SHP77 treated with DMSO at 0.1 percent for 48 hours (cell line): ENCODE measurements at regions not wholly inside any gene's neighbourhood (a gene's known extent, or its start where the extent isn't known, plus 50 kb on each side); places are given as distances from the start of the nearest gene placed in this dataset.
A peak's percentile ranks its signal among the peaks of the same experiment; 100 is the strongest.

Source experiments
- DNase-seq: peaks from one replicate; lab custom pipeline; 2025; lab: John Stamatoyannopoulos, UW

DNA sequence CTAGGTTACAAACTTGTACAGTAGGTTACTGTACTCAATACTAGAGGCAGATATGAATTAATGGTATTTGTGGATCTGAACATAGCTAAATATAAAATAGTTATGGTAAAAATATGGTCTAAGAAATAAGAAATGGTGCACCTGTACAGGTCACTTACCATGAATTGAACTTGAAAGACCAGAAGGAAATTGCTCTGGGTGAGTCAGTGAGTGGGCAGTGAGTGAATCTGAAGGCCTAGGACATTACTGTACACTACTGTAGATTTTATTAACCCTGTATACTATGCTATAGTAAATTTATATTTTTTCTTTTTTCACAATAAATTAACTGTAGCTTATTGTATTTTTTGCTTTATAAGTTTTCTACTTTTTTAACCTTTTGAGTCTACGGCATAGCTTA, 1020.4 kb downstream of the CDH18 start:
- no peak for DNase-seq

DNA sequence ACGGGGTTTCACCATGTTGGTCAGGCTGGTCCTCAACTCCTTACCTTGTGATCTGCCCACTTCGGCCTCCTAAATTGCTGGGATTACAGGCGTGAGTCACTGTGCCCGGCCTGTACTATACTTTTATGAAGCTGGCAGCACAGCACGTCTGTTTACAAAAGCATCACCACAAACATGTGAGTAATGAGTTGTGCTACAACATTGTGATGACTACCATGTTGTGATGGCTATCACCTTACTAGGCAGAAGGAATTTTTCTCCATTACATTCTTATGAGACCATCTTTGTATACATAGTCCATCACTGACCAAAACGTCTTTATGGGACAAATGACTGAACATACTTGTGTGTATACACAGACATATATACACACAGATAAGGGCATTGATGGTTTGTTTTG, 1019.0 kb downstream of the CDH18 start:
- no peak for DNase-seq

DNA sequence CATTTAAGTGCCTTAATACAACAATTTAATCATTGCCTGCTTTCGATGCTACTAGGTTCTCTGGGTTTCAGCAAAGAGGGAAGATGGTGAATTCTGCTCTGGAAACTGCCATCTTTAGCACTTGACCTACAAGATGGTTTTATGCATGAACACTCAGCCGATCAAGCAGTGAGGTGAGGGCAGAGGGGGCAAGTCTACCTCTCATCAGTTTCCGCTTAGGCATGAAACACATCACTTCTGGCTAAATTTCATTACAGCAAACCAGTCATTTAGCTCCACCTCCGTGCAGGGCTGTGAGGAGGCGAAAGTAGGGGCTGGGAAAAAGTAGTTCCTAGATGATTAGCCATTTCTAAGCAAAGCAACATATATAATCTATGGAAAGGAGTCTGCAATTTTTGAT, 1018.0 kb downstream of the CDH18 start:
- no peak for DNase-seq

DNA sequence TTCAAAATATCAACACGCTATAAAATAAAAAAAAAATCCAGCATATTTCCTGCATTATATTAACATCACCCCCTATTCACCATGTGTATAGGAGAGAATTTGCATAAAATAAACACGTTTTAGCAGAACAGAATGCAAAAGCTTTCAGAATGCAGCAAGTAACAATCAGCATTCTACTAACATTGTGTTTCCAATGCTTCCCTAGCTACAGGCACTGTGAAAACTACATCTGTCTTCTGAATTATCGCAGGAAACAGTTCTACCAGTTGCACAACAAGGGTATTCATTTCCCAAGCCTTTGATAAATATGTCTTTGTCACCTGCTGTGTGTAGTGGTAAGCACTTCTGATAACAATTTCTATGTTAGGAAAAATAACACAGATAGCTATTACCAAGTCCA, 1015.8 kb downstream of the CDH18 start:
- DNase-seq = no peak

DNA sequence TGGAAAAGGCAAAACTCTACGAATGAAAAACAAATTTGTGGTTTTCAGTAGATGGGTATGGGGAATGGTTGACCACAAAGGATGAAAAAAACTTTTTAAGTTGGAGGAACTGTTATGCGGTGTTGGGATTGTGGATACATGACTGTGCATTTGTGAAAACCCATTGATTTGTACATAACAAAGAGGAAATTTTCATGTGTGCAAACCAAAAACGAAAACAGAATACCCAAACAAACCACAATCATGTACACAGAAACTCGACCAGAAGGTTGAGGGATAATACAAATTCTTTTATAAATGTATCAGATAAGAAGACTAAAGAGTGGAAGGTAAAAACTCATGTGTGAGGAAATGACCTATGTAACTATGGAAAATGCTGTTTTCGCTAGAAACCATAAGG, 1012.4 kb downstream of the CDH18 start:
- DNase-seq = no peak

DNA sequence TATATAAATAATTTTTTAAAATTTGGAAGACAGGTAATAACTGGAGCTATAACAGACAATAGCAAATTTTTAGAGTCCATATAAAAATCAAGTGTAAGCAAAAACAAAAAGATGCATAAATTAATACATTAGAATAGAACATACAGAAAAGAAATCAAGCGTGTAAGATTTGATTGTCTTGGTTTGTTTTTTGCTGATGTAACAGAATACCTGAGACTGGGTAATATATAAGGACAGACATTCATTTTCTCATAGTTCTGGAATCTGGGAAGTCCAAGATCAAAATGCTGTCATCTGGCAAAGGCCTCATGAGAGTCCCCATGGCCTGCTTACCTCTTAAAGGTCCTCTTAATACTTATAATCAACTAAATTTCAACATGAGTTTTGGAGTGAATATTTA, 1010.1 kb downstream of the CDH18 start:
- no peak for DNase-seq

DNA sequence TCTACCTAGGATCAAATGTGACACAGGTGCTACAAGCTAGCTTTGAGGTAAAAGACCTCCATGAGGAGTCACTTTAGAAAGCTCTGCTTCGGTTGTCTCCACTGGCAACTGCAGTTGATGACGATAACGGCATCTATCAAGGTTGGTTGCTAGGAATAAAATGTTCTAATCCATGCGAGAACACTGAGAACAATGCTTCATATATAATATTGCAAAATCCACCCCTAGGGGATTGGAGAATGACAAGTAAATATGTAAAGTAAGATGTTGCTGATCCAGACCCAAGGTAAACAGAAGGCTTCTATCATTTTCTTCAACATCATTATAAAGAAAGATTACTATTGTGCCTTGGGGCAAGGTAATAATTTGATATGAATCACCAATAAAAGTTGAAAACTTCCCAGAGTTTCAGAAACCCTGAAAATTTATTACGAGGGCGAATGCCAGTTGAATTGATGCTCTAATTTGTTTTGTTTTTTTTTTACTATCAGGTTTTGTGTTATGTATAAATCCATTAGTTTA, 1003.4 kb downstream of the CDH18 start:
- DNase-seq = no peak

DNA sequence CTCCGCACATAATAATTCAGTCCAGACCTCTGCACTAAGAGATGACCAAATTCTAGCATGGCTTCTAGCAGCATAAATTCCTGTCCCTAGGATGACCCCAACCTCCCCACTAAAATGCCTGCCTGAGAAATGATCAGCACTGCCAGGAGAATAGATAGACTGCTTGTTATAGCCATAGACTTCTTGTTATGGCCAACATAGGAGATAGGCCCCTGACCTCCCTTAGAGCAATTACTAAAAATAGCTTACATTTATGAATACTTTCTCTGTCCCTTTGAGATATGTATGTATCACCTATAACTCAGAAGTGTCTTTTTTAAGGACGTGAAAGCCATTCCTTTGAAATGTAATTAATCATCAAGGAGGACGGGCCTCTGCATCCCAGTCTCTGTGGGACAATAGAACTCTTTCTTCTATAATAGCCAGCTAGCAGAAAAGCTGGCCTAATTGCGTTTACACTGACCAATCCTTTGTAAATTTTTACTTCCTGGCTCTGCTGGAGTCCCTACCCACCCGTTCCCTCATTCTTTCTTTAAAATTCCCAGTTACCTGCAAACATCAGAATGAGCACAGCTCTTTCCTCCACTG, 1002.7 kb downstream of the CDH18 start:
- DNase-seq = no peak

DNA sequence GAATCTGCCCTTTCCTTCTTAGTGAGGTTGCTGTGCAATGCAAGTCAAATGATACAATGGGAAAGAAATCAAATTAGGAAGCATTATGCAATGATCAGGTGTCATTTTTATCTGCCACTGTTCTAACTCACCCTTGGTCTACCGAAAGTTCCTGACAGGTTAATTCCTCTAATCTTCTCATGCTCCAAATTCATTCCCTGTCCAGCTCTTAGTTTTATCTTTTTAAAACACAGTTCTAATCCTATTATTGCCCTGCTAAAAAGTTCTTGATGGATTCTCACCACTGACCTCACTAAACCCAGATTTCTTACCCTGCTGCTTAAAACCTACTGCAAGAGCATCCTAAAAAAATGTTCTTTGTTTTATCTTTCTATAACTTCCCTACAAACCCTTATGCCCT, 1000.9 kb downstream of the CDH18 start:
- no peak for DNase-seq

DNA sequence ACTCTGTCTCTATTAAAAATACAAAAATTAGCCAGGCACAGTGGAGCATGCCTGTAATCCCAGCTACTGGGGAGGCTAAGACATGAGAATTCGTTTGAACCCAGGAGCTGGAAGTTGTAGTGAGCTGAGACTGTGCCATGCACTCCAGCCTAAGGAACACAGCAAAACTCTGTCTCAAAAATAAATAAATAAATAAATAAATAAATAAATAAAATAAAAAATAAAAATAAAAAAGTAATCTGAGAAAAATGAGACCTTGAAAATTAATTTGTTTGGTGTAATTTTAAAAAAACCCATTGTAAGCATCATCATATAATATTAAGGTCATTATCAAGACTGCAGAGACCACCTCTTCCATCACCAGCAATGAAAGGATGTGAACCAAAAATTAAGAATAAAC, 997.1 kb downstream of the CDH18 start:
- DNase-seq = no peak

DNA sequence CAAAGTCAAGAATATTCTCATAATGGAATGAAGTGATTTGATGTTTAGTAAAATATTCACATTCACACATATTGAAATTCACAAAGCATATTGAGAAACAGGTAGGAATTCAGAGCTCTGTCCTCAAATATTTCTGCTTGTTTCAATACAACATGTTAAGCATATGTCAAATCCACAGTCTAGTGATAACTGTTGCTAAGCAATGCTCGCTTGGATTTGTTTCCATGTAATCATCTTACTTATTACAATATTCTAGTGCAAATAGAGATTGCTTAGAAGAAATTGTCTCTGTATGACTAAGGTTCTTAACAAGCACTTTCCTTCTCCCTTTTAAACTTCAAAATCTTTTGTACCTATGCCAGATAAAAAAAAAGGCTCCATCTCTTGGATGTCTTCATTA, 995.7 kb downstream of the CDH18 start:
- DNase-seq = no peak

DNA sequence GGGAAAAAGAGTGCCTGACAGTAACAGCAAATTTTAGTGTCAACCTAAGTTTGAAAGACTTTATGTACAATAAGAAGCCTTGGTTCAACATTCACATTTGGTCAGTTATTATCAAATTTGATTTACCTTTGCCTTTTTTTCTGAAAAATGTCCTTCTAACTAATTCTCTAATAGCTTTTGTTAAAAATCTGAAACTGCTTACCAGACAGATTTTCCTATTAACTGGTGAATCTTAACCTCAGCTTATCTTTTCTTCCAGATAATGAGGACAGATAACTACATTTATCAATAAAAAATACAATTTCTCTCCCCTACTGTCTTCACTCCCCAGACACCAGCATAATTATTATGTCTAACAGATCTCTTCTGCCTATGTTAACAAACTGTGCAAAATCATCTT, 988.5 kb downstream of the CDH18 start:
- no peak for DNase-seq

DNA sequence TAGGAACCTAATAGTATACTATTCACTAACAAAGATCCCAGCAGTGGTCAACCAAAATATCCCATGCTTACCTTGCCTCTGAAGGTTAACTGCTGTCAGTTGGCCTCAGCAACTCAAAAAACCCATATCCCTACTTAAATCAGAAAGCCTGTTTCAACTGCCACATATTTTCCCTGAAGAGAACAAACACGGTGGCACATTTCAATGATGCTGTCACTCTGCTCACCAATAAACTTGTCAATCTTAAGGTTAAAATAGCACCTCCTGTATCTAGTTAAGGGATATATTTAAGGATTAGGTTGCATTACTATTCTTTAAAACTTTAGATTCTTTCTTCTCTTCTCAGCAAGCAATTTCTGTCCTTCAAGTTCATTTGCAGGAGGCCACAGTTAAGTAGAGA, 986.9 kb downstream of the CDH18 start:
- DNase-seq = no peak

DNA sequence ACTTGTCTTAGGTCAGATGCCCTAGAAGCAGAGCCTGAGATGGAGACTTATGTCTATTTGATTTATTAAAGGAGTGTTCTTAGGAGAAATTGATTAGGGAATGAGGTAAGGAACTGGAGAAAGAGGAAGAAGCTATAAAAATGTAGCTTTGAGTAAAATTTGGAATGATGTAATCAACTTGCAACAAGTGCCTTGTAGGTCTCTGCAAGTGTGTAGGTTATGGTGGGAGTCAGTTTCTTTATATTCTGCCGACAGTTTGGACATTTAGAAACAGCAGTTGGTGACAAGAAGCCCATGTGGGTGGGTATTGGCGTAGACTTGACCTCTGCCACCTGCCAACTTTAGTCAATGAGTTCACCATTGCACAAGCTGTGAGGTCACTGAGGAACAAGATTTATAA, 986.5 kb downstream of the CDH18 start:
- DNase-seq = no peak

DNA sequence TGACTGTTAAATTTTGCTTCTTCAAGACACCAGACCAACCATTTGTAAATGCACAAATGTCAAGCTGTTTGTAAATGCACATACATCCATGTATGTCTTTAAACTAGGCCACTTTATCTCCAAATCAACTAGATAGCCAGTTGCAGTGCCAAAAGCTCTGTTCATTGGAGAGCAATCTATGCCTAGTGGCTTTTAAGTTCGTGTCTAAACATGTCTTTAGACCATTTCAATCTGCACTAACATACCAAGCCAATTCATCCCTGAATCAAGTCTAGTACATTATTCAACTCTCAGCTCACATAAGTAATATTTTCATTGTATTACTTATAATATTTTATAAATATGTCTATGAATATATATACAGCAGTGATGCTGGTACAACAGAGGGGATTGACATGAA, 985.9 kb downstream of the CDH18 start:
- no peak for DNase-seq

DNA sequence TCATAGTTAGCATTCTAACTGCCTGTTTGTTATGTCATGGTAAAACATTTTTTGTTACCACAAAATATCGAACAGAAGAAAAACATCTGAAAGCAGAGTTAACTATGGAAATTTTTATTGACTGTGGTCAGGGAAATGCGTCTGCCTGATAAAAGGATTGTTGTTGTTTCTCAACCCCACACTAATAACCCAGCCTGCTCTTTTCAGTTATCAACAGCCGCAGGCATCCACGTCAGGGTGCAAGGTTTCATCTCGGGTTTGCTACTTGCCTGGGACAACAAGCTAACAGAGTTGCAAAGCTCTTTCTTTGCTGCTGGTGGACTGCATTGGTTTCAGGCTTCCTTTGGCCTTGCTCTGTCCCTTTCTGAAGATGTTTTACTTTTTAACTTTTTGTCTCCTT, 969.2 kb downstream of the CDH18 start:
- no peak for DNase-seq

DNA sequence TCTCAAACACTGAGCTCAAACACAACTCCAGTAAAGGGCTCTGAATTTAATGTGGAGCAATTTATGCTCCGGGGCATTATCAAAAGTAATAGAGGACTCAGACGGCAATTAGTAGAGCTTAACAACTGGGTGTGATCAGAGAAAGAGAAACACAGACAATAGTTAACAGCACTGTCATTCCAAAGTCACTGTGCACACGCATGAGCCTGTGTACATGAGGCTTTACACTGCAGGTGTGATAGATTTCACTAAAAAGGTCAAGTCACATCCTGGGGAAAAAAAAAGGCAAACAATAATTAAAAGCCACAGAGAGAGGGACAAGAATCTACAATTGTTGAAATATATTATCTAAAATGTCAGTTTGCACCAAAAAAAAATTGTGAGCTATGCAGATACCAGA, 956.5 kb downstream of the CDH18 start:
- DNase-seq = no peak

DNA sequence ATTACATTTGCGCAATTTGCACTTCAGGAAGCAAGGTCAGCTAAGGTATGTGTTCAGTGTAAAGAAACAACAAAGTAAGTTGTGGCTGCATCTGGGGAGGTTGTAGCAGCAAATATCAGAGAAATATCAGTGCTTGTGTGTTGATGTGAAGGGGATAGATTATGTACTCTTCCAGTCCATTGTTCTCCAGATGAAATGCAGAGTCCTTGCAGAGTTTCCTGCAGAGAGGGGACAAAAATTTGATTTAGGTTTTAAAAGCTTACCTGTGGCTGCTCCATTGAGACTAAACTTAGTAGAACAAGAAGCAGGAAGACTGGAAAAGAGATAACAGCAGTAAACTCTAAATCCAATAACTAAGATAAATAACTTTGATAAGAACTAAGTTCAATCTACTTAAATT, 952.2 kb downstream of the CDH18 start:
- no peak for DNase-seq

DNA sequence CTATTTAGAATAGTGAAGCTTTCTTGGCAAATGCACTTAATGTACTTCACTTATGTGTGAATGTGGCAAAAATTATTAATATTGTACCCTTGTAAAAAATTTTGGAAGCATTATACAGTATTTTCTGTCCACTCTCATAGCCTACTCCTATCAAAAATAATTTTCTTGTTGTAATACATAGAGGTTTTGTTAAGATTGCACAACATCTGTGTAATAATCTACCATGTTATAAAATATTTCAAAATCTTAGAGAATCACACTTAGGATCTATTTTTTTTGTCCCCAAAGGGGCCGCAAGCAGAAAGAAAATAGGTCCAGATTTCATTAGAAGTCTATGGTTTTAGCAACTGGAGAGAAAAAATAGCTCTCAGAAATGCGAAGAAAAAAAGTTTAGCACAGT, 945.9 kb downstream of the CDH18 start:
- no peak for DNase-seq

DNA sequence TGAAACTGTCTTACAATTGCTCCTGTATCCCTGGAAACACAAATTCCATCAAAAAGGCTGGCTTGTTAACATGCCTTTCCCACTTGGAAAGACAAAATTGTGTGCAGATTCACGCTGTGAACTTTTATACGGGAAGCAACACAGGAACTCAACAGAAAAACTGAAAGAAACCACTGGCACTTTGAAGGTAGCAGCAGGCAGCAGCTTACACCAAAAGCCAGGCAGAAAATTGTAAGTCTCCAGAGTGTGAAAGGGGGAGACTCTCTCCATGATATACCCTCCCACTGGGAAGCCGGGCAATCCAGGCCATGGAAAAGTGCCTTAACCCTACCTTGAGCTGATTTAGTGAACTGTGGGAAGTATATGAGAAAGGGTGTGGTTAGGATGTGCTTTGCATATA, 943.7 kb downstream of the CDH18 start:
- no peak for DNase-seq

DNA sequence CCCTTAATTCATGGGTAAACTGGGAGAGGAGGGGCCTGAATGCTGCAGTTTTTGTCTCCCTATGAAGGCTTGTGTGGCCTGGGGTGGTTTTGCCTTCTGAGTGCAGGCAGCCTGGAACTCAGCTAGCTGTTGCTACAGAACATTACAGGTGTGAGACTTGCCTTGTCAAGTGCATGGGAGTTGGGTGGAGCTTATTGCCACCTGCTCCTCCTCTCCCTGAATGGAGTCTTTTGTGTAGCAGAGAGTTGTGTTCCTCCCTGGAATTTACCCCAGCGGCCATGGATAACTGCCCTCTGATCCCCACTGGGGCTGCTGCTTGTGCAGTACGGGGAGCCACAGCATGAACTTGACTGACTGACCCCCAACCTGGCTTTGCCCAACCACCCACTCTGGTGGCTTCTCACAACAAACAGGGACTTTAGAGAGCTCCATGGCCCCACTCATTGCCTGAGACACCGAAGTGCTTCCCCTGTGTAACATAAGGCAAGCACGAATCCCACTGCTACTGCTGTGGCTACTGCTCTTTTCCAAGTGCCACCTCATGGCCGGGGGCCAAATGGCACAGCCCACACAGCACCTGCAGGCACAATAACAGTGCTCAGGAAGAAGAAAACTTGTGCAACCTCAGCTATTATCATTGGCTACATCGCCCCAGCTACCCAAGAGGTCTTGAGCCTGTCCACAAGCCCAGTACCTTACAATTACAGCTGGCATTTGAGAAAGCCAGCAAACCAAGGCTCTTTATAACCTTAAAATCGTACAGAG, 942.9 kb downstream of the CDH18 start:
- DNase-seq = peak; percentile 72

DNA sequence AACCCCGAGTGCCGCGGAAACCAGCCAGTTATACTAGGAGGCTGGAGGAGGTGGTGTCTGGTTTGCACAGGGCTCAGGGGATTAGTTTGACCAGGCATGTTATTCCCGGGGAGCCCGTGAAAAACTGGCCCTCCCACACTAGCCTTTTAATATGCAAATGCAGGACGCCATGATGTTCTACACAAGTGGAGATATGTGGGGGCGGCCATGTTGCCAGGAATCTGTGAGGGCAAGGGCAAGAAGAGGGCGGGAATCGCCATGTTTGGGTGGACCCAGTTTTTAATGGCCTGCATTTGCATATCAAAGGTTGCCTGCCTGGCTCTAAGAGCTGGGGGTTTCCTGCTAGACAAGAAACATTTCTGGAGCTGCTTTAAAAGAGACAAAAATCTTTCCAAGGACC, 940.7 kb downstream of the CDH18 start:
- DNase-seq = no peak

DNA sequence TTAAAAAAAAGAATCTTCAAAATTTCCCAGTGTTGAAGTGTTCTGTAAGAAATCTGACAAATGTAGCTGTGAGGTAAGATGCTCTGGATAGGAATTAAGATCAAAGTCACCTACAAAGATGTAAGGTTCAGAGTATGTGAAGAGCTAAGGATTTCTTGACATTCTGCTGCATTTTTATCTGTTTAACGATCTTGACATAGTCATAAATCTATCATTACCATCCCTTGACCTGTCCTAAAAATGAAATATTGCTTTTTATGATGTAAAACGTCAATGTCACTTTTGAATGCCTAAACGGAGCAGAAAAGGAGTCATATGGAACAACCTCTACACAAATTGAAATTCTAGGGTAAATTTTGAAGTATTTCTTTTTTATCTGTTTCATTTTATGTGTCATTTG, 939.3 kb downstream of the CDH18 start:
- DNase-seq = no peak

DNA sequence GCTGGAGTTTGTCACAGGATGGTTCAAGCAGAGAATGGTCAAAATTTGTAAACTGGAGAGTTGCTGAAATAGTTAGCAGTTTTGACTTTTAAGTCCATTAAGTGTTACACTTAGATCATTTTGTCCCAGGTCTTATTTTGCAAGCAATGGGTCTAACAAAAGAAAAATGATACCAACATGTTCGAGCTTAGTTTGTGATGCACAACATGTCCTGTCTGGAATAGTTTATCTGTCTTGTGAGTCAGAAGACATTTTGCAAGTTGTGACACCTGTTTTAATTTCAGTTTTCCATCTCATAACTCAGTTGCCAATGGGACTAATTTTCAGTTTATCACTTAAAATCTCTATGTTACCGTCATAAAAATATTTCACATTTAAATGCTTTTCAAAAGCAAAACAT, 929.8 kb downstream of the CDH18 start:
- DNase-seq = no peak
